Breast epithelium (tissue), 3 donors: ENCODE measurements at regions not wholly inside any gene's neighbourhood (a gene's known extent, or its start where the extent isn't known, plus 50 kb on each side); places are given as distances from the start of the nearest gene placed in this dataset.

Source experiments
- POLR2A ChIP-seq: fragments of 450-650 bp; IDR thresholded peaks from one replicate; pipeline ENCODE4 v1.6.1; 2016; ENCODE audit warnings: antibody characterized with exemption, mild to moderate bottlenecking, moderate library complexity
- POLR2AphosphoS5 ChIP-seq, 3 donors: sonication (generic); formaldehyde crosslinking; IDR thresholded peaks; one replicate each; pipeline ENCODE4 v1.6.1; 2017; ENCODE audit warnings: antibody characterized with exemption in 3 of 3
- TF ChIP-seq, protein P1 (sequence below), 3 donors: fragments of 450-650 bp; IDR thresholded peaks; one replicate each; pipeline ENCODE4 v1.5.1; 2016 to 2017; ENCODE audit warnings: antibody characterized with exemption in 3 of 3, mild to moderate bottlenecking in 3 of 3, moderate library complexity in 3 of 3

DNA sequence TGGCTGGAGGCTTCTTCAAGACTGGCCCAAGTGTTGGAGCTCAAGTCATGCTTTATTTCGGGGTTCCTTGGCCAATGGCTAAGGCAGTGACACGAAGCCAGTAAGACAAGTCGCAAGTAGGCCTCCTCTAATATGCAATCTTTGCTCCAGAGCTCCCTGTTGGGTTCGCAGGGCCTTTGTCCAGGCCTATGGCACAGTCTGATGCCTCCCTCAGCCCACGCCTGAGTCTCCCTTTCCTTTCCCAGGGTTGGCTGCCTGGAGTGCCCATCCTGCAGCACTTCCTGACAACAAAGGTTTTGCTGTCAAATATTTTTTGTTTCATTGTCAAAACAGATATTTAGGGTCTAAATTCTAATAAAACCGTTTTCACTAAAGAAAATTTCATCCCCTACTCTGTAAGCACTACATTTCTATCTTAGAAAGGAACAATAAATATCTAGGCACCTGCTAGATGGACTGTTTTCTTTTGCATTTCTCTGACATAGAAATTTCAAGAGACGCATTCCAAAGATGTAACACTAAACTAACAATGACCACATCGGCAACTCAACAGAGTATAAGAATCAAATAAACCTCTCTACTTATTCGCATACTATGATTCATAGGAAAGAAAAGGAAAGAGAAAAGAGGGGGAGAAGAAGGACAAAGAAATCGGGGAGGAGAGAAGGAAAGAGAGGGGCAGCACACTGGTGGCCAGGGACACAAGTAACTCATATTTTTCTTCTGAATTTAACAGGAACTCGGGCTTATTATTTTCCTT is 393.1 kb upstream of the ATP11B start:
- TF ChIP-seq, protein P1, sequence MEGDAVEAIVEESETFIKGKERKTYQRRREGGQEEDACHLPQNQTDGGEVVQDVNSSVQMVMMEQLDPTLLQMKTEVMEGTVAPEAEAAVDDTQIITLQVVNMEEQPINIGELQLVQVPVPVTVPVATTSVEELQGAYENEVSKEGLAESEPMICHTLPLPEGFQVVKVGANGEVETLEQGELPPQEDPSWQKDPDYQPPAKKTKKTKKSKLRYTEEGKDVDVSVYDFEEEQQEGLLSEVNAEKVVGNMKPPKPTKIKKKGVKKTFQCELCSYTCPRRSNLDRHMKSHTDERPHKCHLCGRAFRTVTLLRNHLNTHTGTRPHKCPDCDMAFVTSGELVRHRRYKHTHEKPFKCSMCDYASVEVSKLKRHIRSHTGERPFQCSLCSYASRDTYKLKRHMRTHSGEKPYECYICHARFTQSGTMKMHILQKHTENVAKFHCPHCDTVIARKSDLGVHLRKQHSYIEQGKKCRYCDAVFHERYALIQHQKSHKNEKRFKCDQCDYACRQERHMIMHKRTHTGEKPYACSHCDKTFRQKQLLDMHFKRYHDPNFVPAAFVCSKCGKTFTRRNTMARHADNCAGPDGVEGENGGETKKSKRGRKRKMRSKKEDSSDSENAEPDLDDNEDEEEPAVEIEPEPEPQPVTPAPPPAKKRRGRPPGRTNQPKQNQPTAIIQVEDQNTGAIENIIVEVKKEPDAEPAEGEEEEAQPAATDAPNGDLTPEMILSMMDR (IDR thresholded peaks at IDR 0.05) = no peak
- TF ChIP-seq POLR2A (no peak), POLR2AphosphoS5 (IDR thresholded peaks at IDR 0.05) (no peak)
